NB4 (cell line): ENCODE measurements at regions not wholly inside any gene's neighbourhood (a gene's known extent, or its start where the extent isn't known, plus 50 kb on each side); places are given as distances from the start of the nearest gene placed in this dataset.
A peak's percentile ranks its signal among the peaks of the same experiment; 100 is the strongest.

Experiments
- DNase-seq: peaks from one replicate; pipeline ENCODE4 v3.0.0; 2010; ENCODE audit warnings: low read depth
- H3K4me3 ChIP-seq: one replicate; pipeline ENCODE4 v1.5.1; 2011; ENCODE audit warnings: mild to moderate bottlenecking, low read depth, low read length, moderate library complexity
- CTCF ChIP-seq: IDR thresholded peaks from one replicate; pipeline ENCODE4 v1.5.1; 2012; ENCODE audit warnings: low read depth, low read length
- MAX ChIP-seq: IDR thresholded peaks from 2 replicates; pipeline ENCODE4 v1.6.1; 2011; ENCODE audit warnings: low read depth, low read length
- MYC ChIP-seq: IDR thresholded peaks from 2 replicates; pipeline ENCODE4 v1.6.1; 2011; ENCODE audit warnings: low read depth, low read length
- POLR2A ChIP-seq: IDR thresholded peaks from 2 replicates; pipeline ENCODE4 v1.6.1; 2011; ENCODE audit warnings: mild to moderate bottlenecking; ENCODE audit not compliant: insufficient read length; ENCODE audit errors: extremely low read depth

GRCh38 chr1:198472997-198473396 is 67.5 kb downstream of the ATP6V1G3 start:
- TF ChIP-seq CTCF (no peak), MAX (no peak), POLR2A (no peak), MYC (no peak)
- H3K4me3 ChIP-seq: no peak overlapping the region
- DNase-seq: no peak

GRCh38 chr1:198472119-198472518 is 68.4 kb downstream of the ATP6V1G3 start:
- no peak for DNase-seq
- no peak for TF ChIP-seq MAX
- TF ChIP-seq CTCF: no peak
- no peak for TF ChIP-seq POLR2A
- TF ChIP-seq MYC: no peak
- H3K4me3 ChIP-seq: no peak overlapping the region

GRCh38 chr1:198467907-198468306 is 72.6 kb downstream of the ATP6V1G3 start:
- H3K4me3 ChIP-seq: no peak overlapping the region
- no peak for DNase-seq
- no peak for TF ChIP-seq MYC
- no peak for TF ChIP-seq POLR2A
- TF ChIP-seq CTCF: no peak
- TF ChIP-seq MAX: no peak

- no peak for DNase-seq
These were observed 73.1 kb downstream of the ATP6V1G3 start for GRCh38 chr1:198467342-198467741.

GRCh38 chr1:198465201-198466144 is 75.0 kb downstream of the ATP6V1G3 start:
- no peak overlapping the region for H3K4me3 ChIP-seq
- TF ChIP-seq CTCF: peak; percentile 34
- no peak for TF ChIP-seq POLR2A
- peak; percentile 59 for DNase-seq

More at GRCh38 chr1:198467342-198467741, 73.1 kb downstream of the ATP6V1G3 start:
- TF ChIP-seq MAX: no peak
- TF ChIP-seq CTCF: no peak
- TF ChIP-seq POLR2A: no peak
- TF ChIP-seq MYC: no peak
- no peak overlapping the region for H3K4me3 ChIP-seq
